CD4-positive, alpha-beta T cell (primary cell): ENCODE measurements at regions not wholly inside any gene's neighbourhood (a gene's known extent, or its start where the extent isn't known, plus 50 kb on each side); places are given as distances from the start of the nearest gene placed in this dataset.

Source experiments
- ATAC-seq: fragments of 200-7000 bp; cut with Tn5 transposase; one replicate; pipeline ENCODE4 v1.10.0; 2022; ENCODE audit warnings: mild to moderate bottlenecking; ENCODE audit not compliant: poor library complexity
- CTCF ChIA-PET: fragments of 350-600 bp; sonication (Branson Sonifier 250); formaldehyde crosslinking; loops from one replicate; lab custom pipeline; 2021; ENCODE audit warnings: antibody characterized with exemption, inconsistent platforms; lab: Charles Lee
- POLR2A ChIA-PET: fragments of 350-600 bp; sonication (Branson Sonifier 250); formaldehyde crosslinking; loops from one replicate; lab custom pipeline; 2021; ENCODE audit warnings: antibody characterized with exemption, inconsistent platforms; lab: Charles Lee
- DNase-seq, 14 experiments: peaks; one replicate each; pipeline ENCODE4 v3.0.0-alpha.2; 2013 to 2020; ENCODE audit warnings: mixed read lengths in 2 of 14
- H3K27ac ChIP-seq, 2 donors: one replicate each; pipeline versions ENCODE4 v1.5.1 to v1.7.0; 2013; ENCODE audit warnings: low read length in 2 of 2, low read depth in 1 of 2, mild to moderate bottlenecking in 1 of 2
- H3K27me3 ChIP-seq, 2 experiments: 1 replicate in 1 of 2; 2 replicates in 1 of 2; pipeline versions ENCODE4 v1.6.1 to v1.7.0; 2013; ENCODE audit warnings: low read length in 2 of 2, control low read depth in 1 of 2, mild to moderate bottlenecking in 1 of 2, moderate library complexity in 1 of 2; ENCODE audit not compliant: insufficient read depth in 2 of 2, control insufficient read depth in 1 of 2
- H3K36me3 ChIP-seq: one replicate; pipeline ENCODE4 v1.6.1; 2013; ENCODE audit warnings: low read length, control low read depth; ENCODE audit not compliant: insufficient read depth
- H3K4me1 ChIP-seq: one replicate; pipeline ENCODE4 v1.6.1; 2013; ENCODE audit warnings: low read length, control low read depth; ENCODE audit not compliant: insufficient read depth
- H3K4me3 ChIP-seq: one replicate; pipeline ENCODE4 v1.5.1; 2013; ENCODE audit warnings: mild to moderate bottlenecking, low read length, moderate library complexity
- H3K9me3 ChIP-seq, 2 experiments: 1 replicate in 1 of 2; 2 replicates in 1 of 2; pipeline versions ENCODE4 v1.6.1 to v1.7.0; 2013; ENCODE audit warnings: low read length in 2 of 2, mild to moderate bottlenecking in 2 of 2, control low read depth in 1 of 2, moderate library complexity in 1 of 2; ENCODE audit not compliant: control insufficient read depth in 1 of 2, insufficient read depth in 1 of 2
- H3K27ac Mint-ChIP-seq: one replicate; pipeline ENCODE4 v1.8.0; 2020; ENCODE audit warnings: mixed read lengths
- H3K27me3 Mint-ChIP-seq: one replicate; pipeline ENCODE4 v1.8.0; 2021; ENCODE audit warnings: mixed read lengths
- H3K36me3 Mint-ChIP-seq: one replicate; pipeline ENCODE4 v1.8.0; 2021; ENCODE audit warnings: low read depth, mixed read lengths
- H3K4me1 Mint-ChIP-seq: one replicate; pipeline ENCODE4 v1.8.0; 2021; ENCODE audit warnings: low read depth, mixed read lengths
- H3K4me3 Mint-ChIP-seq: one replicate; pipeline ENCODE4 v1.8.0; 2020; ENCODE audit warnings: mild to moderate bottlenecking, mixed read lengths
- H3K9me3 Mint-ChIP-seq: one replicate; pipeline ENCODE4 v1.8.0; 2020; ENCODE audit warnings: mixed read lengths
- CTCF ChIP-seq: fragments of 200-600 bp; IDR thresholded peaks from one replicate; pipeline ENCODE4 v1.8.0; 2022; ENCODE audit warnings: antibody characterized with exemption, mild to moderate bottlenecking
- intact Hi-C, 2 experiments: fragments of 100-400 bp; cut with DNase I in 1 of 2; cut with micrococcal nuclease in 1 of 2; formaldehyde crosslinking; loops; one replicate each; pipeline versions ENCODE4 v1.15.1 to v1.9.0; 2023 to 2025; cut with DNase I, micrococcal nuclease

- no peak overlapping the region for H3K27ac ChIP-seq
- TF ChIP-seq CTCF: no peak
Observed at GRCh38 chr16:59651662-59652061, 917.5 kb upstream of the GOT2 start.

GRCh38 chr16:59645194-59645593 lies 911.1 kb upstream of the GOT2 start:
- peaks cover 4 to 8% of the 10 kb centered on the region in 2 experiments for H3K9me3 ChIP-seq
- CTCF ChIA-PET: no interaction called here
- Mint-ChIP-seq H3K36me3 (no peaks in the 10 kb centered on the region), H3K4me1 (no peaks in the 10 kb centered on the region), H3K4me3 (no peak overlapping the region), H3K9me3 (peaks cover 12% of the 10 kb centered on the region), H3K27ac (no peak overlapping the region), H3K27me3 (no peaks in the 10 kb centered on the region)
- ATAC-seq (no peak), DNase-seq (no peak)
- no peak overlapping the region for H3K4me3 ChIP-seq
- intact Hi-C loops: no loop called here
- POLR2A ChIA-PET: no interaction called here
- no peaks in the 10 kb centered on the region for H3K36me3 ChIP-seq
- no peak for TF ChIP-seq CTCF
- H3K27me3 ChIP-seq: no peaks in the 10 kb centered on the region
- no peaks in the 10 kb centered on the region for H3K4me1 ChIP-seq
- H3K27ac ChIP-seq: no peak overlapping the region

More at GRCh38 chr16:59651662-59652061, 917.5 kb upstream of the GOT2 start:
- Mint-ChIP-seq H3K36me3 (no peaks in the 10 kb centered on the region), H3K27me3 (no peaks in the 10 kb centered on the region), H3K9me3 (peaks cover 5% of the 10 kb centered on the region), H3K27ac (no peak overlapping the region), H3K4me1 (no peaks in the 10 kb centered on the region), H3K4me3 (no peak overlapping the region)
- no peaks in the 10 kb centered on the region for H3K36me3 ChIP-seq
- ChIA-PET CTCF (no interaction called here), POLR2A (no interaction called here)
- H3K27me3 ChIP-seq: no peaks in the 10 kb centered on the region
- H3K4me1 ChIP-seq: no peaks in the 10 kb centered on the region
- H3K4me3 ChIP-seq: no peak overlapping the region
- DNase-seq: no peak
- intact Hi-C loops: no loop called here
- ATAC-seq: no peak
- H3K9me3 ChIP-seq: peaks cover 7 to 13% of the 10 kb centered on the region in 2 experiments

DNA sequence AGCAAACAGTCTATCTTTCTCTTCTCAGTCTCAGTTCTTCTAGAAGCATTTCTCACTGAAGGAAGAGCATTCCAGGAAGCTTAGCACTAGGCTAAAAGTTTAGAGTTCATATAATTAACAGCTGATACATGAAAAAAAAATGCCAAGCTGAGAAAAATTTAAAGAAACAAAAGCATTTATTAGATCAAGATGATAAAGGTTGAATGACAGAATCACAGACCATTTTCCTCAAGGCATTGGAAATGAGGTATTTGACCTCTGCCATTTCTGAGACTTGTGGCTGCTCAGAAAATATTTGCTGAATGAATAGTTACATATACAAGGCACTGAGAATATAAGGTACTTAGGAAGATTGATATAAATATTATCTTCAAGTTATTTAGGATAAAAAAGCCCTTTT lies 901.6 kb upstream of the GOT2 start:
- CTCF ChIA-PET: no interaction called here
- DNase-seq (no peak), ATAC-seq (no peak)

More for the DNA sequence above, 901.6 kb upstream of the GOT2 start:
- H3K9me3 ChIP-seq: no peaks in the 10 kb centered on the region
- intact Hi-C loops: no loop called here
- H3K4me1 Mint-ChIP-seq: no peaks in the 10 kb centered on the region
- no peak overlapping the region for H3K27ac ChIP-seq
- no peak overlapping the region for H3K27ac Mint-ChIP-seq
- H3K9me3 Mint-ChIP-seq: peaks cover 2% of the 10 kb centered on the region
- no peaks in the 10 kb centered on the region for H3K36me3 Mint-ChIP-seq
- H3K27me3 Mint-ChIP-seq: no peaks in the 10 kb centered on the region
- H3K27me3 ChIP-seq: no peaks in the 10 kb centered on the region
- H3K4me3 Mint-ChIP-seq: no peak overlapping the region
- no peaks in the 10 kb centered on the region for H3K36me3 ChIP-seq
- POLR2A ChIA-PET: no interaction called here
- H3K4me1 ChIP-seq: no peaks in the 10 kb centered on the region
- TF ChIP-seq CTCF: no peak
- H3K4me3 ChIP-seq: no peak overlapping the region
